ENCODE measurements at regions not wholly inside any gene's neighbourhood (a gene's known extent, or its start where the extent isn't known, plus 50 kb on each side); places are given as distances from the start of the nearest gene placed in this dataset.

DNA sequence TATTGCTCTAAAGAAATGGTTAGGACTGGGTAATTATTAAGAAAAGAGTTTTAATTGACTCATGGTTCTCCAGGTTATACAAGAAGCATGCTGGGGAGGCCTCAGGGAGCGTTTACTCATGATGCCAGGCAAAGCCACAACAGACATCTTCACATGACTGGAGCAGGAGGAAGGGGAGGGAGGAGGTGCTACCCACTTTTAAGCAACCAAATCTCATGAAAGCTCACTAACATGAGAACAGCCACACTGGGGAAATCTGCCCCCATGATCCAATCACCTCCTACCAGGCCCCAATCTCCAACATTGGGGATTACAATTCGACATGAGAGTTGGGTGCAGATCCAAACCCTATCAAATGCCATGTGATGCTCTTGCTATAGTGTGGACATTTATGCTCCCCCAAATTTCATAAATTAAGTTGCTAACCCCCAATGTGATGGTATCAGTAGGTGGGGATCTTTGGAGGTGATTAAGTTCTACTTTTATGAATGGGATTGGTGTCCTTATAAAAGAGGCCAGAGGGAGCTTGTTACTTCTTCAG lies 773.6 kb upstream of the CDH10 start:
- H2AFZ ChIP-seq (ENCODE audit: low read length), result no peak overlapping the region
- intact Hi-C loops (cut with micrococcal nuclease), result no loop called here
- no peak overlapping the region for H3K27ac ChIP-seq (ENCODE audit: low read length)
- H3K4me1 ChIP-seq (ENCODE audit: insufficient read depth, low read length), result no peaks in the 10 kb centered on the region; the same call in 1 of the 2 replicates
- no peak overlapping the region for H3K4me2 ChIP-seq (ENCODE audit: low read length)
- H3K27me3 ChIP-seq (ENCODE audit: low read length), result no peaks in the 10 kb centered on the region
- no peaks in the 10 kb centered on the region for H3K36me3 ChIP-seq (ENCODE audit: low read depth, low read length)
- no peak overlapping the region for H3K9ac ChIP-seq (ENCODE audit: low read length)
- no peak for TF ChIP-seq CTCF (conservative IDR thresholded peaks at IDR 0.05; ENCODE audit: low read depth, low read length)
- TF ChIP-seq EZH2 (IDR thresholded peaks at IDR 0.05; ENCODE audit: low read length, unreplicated experiment), result no peak
- no peak for TF ChIP-seq EZH2phosphoT487 (IDR thresholded peaks at IDR 0.05; ENCODE audit: borderline replicate concordance, low read length)
- no TSS peak for BruUV-seq (replicated peaks)
- POLR2A ChIA-PET (ENCODE audit: unreplicated experiment), result no interaction called here
- H3K9me3 ChIP-seq (ENCODE audit: low read length), result no peaks in the 10 kb centered on the region
- no peak overlapping the region for H3K4me3 ChIP-seq (ENCODE audit: low read length)
- H3K79me2 ChIP-seq (ENCODE audit: low read length), result no peaks in the 10 kb centered on the region
- no peaks in the 10 kb centered on the region for H3K9me2 ChIP-seq (replicated peaks; ENCODE audit: low read length)
- H4K20me1 ChIP-seq (ENCODE audit: low read length), result no peaks in the 10 kb centered on the region
- CTCF ChIA-PET, result no interaction called here
- no peaks in the 10 kb centered on the region for H3F3A ChIP-seq (ENCODE audit: low read length, unreplicated experiment)
- DNase-seq (no peak), ATAC-seq (no peak)

GRCh38 chr5:25416960-25417359 lies 772.2 kb upstream of the CDH10 start:
- intact Hi-C loops (cut with micrococcal nuclease), result no loop called here
- no peaks in the 10 kb centered on the region for H4K20me1 ChIP-seq (ENCODE audit: low read length)
- H3K27me3 ChIP-seq (ENCODE audit: low read length), result no peaks in the 10 kb centered on the region
- DNase-seq (no peak), ATAC-seq (no peak)
- no peak overlapping the region for H3K9ac ChIP-seq (ENCODE audit: low read length)
- H3K9me3 ChIP-seq (ENCODE audit: low read length), result no peaks in the 10 kb centered on the region
- H3K36me3 ChIP-seq (ENCODE audit: low read depth, low read length), result no peaks in the 10 kb centered on the region
- CTCF ChIA-PET, result no interaction called here
- no peaks in the 10 kb centered on the region for H3F3A ChIP-seq (ENCODE audit: low read length, unreplicated experiment)
- no peak for TF ChIP-seq CTCF (conservative IDR thresholded peaks at IDR 0.05; ENCODE audit: low read depth, low read length)
- no peak for TF ChIP-seq EZH2phosphoT487 (IDR thresholded peaks at IDR 0.05; ENCODE audit: borderline replicate concordance, low read length)
- TF ChIP-seq EZH2 (IDR thresholded peaks at IDR 0.05; ENCODE audit: low read length, unreplicated experiment), result no peak
- no peak overlapping the region for H3K27ac ChIP-seq (ENCODE audit: low read length)
- BruUV-seq (replicated peaks), result no TSS peak
- H3K4me1 ChIP-seq (ENCODE audit: insufficient read depth, low read length), result no peaks in the 10 kb centered on the region; the same call in 1 of the 2 replicates
- H3K9me2 ChIP-seq (replicated peaks; ENCODE audit: low read length), result no peaks in the 10 kb centered on the region
- no peak overlapping the region for H3K4me3 ChIP-seq (ENCODE audit: low read length)
- no peaks in the 10 kb centered on the region for H3K79me2 ChIP-seq (ENCODE audit: low read length)
- POLR2A ChIA-PET (ENCODE audit: unreplicated experiment), result no interaction called here
- no peak overlapping the region for H3K4me2 ChIP-seq (ENCODE audit: low read length)
- no peak overlapping the region for H2AFZ ChIP-seq (ENCODE audit: low read length)

DNA sequence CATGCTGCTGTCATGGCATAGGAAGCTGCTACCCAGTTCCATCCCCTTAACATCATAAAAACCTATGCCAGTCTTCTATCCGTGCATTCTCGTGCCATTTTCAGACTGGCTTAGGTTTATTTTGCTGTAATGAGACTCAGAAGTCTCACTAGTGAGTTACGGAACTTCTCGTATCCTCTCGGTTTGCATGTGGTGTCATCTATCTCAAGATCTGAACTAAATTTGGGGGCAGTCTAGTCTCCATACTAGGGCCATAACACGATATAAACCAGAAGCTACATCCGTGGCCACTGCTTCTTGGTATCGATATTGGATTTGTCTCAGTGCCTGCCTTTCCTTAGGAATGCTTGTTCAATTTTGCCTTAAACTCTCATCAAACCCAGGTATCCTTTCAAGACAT lies 771.2 kb upstream of the CDH10 start:
- Histone ChIP-seq H3K27ac (ENCODE audit: low read length) (no peak overlapping the region), H4K20me1 (ENCODE audit: low read length) (no peaks in the 10 kb centered on the region), H3K9me3 (ENCODE audit: low read length) (no peaks in the 10 kb centered on the region), H3K27me3 (ENCODE audit: low read length) (no peaks in the 10 kb centered on the region), H2AFZ (ENCODE audit: low read length) (no peak overlapping the region), H3K9me2 (replicated peaks; ENCODE audit: low read length) (no peaks in the 10 kb centered on the region), H3K4me3 (ENCODE audit: low read length) (no peak overlapping the region), H3F3A (ENCODE audit: low read length, unreplicated experiment) (no peaks in the 10 kb centered on the region), H3K4me1 (ENCODE audit: insufficient read depth, low read length) (no peaks in the 10 kb centered on the region; the same call in 1 of the 2 replicates), H3K36me3 (ENCODE audit: low read depth, low read length) (no peaks in the 10 kb centered on the region), H3K79me2 (ENCODE audit: low read length) (no peaks in the 10 kb centered on the region), H3K9ac (ENCODE audit: low read length) (no peak overlapping the region), H3K4me2 (ENCODE audit: low read length) (no peak overlapping the region)
- no TSS peak for BruUV-seq (replicated peaks)
- ATAC-seq, result no peak
- DNase-seq, result no peak
- POLR2A ChIA-PET (ENCODE audit: unreplicated experiment), result no interaction called here
- CTCF ChIA-PET, result no interaction called here
- TF ChIP-seq EZH2phosphoT487 (IDR thresholded peaks at IDR 0.05; ENCODE audit: borderline replicate concordance, low read length) (no peak), EZH2 (IDR thresholded peaks at IDR 0.05; ENCODE audit: low read length, unreplicated experiment) (no peak), CTCF (conservative IDR thresholded peaks at IDR 0.05; ENCODE audit: low read depth, low read length) (no peak)
- intact Hi-C loops (cut with micrococcal nuclease), result no loop called here
